ENCODE measurements at regions not wholly inside any gene's neighbourhood (a gene's known extent, or its start where the extent isn't known, plus 50 kb on each side); places are given as distances from the start of the nearest gene placed in this dataset.
A peak's percentile ranks its signal among the peaks of the same experiment; 100 is the strongest.

DNA sequence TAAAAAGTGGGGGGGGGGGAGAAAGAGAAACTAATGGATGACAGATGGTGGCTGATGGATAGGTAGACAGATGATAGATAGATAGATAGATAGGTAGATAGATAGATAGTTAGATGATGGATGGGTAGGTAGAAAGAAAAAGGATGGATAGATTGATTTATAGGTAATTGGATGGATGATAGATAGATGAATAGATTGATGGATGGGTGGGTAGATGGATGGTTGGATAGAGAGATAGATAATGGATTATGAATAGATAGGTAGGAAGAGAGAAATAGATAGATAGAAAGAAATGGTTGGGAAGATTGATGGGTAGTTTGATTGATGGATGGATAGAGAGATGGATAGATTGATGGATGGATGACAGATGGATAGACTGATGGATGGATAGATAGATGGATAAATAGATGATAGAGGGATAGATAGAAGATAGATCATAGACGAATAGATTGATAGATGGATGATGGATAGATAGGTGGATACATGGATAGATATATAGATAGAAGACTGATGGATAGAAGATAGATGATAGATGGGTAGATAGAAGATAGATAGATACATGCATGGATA lies 337.1 kb downstream of the C16orf95 start:
- DNase-seq (no peak), ATAC-seq (no peak)
- Mint-ChIP-seq H3K27me3 (no peaks in the 10 kb centered on the region), H3K27ac (no peak overlapping the region), H3K9me3 (no peaks in the 10 kb centered on the region), H3K4me1 (no peaks in the 10 kb centered on the region), H3K4me3 (no peak overlapping the region)

DNA sequence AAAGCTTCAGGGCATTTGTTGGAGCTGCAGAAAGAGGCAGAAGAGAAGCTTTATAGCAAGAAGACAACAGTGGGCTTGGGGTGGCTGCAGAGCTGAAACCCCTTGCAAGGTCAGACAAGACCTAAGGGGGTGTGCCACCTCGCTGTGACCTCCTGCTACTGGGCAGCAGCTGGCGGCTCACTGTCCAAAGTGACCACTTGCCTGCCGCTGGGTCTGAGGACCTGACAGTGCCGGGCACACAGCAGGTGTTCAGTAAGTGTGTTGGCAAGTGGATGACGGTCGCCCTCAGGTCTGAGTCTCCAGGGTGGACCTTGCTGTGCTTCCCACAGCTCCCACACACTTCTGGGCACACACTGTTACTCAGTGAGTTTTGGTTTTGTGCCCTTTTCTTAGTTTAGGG lies 336.5 kb downstream of the C16orf95 start:
- ATAC-seq: no peak
- H3K27ac Mint-ChIP-seq: no peak overlapping the region
- H3K27me3 Mint-ChIP-seq: no peaks in the 10 kb centered on the region
- no peak overlapping the region for H3K4me3 Mint-ChIP-seq
- no peak for DNase-seq
- no peaks in the 10 kb centered on the region for H3K9me3 Mint-ChIP-seq
- no peaks in the 10 kb centered on the region for H3K4me1 Mint-ChIP-seq

DNA sequence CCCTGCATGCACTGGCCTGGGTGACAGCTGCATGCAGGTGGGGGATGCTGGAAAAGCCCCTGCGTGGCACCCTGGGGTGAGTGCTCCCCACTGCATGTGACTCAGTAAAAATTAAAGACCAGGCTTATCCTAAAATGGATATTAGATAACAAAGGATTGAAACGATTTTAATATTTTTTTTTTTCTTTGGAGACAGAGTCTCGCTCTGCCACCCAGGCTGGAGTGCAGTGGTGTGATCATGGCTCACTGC lies 334.9 kb downstream of the C16orf95 start:
- no peak for ATAC-seq
- Mint-ChIP-seq H3K27ac (no peak overlapping the region), H3K27me3 (no peaks in the 10 kb centered on the region)

DNA sequence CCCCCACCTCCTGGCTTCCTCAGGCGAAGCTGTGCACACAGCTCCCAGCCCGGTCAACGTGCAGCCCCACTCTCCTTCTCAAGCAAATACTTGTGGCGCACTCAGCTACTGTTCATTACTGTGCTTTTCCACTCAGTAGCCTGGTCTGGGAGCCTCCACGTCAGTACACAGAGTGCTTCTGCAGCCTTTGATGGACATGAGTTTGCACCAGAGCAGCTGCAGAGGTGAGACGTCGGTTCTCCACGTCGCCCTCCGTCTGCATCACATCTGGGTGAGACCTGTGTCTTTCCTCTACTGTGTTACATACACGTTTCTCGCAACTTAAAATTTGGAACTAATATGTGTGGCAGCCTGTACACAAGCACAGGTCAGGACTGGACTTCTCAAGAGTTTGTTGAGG lies 334.3 kb downstream of the C16orf95 start:
- H3K27ac Mint-ChIP-seq: no peak overlapping the region
- no peaks in the 10 kb centered on the region for H3K4me1 Mint-ChIP-seq
- H3K9me3 Mint-ChIP-seq: no peaks in the 10 kb centered on the region
- no peak for ATAC-seq
- peaks cover 6% of the 10 kb centered on the region for H3K27me3 Mint-ChIP-seq
- no peak for DNase-seq
- H3K4me3 Mint-ChIP-seq: no peak overlapping the region

More for the DNA sequence above, 334.9 kb downstream of the C16orf95 start:
- no peak for DNase-seq
- Mint-ChIP-seq H3K4me1 (no peaks in the 10 kb centered on the region), H3K4me3 (no peak overlapping the region), H3K9me3 (no peaks in the 10 kb centered on the region)

DNA sequence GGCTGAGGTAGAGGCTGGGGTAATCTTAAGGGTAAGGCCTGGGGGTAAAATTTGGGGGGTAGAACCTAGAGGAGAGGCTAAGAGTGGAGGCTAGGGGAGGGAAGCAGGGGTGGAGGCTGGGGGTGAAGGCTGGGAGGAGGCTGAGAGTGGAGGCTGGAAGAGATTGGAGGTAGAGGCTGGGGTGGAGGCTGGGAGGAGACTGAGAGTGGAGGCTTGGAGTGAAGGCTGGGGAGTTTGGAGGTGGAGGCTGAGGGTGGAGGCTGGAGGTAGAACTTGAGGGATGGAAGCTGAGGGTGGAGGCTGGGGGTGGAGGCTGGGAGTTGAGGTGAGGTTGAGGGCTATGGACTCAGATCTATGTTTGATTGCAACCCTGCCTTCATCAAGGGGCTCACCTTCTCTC lies 333.6 kb downstream of the C16orf95 start:
- peaks cover 13% of the 10 kb centered on the region for H3K27me3 Mint-ChIP-seq

DNA sequence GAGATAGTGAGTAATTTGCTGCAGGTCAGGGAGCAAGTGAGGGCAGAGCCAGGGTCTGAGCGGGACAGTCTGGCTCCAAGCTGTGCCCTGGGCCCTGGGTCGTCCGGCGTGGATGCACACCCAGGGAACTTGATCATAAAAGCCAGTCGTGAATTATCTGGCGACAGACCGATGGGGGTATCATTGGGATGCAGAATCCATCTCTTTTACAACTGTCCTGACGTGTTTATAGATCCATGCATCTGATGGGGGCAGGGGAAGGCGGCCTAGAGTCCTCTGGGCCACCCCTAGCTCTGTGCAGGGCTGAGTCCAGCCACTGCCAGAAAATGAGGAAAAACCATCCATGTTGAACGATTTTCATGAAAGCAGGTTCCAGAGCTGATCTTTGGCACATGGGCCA lies 332.8 kb downstream of the C16orf95 start:
- peaks cover 20% of the 10 kb centered on the region for H3K27me3 Mint-ChIP-seq
- H3K4me3 Mint-ChIP-seq: no peak overlapping the region
- H3K27ac Mint-ChIP-seq: no peak overlapping the region
- DNase-seq (no peak), ATAC-seq (no peak)
- H3K4me1 Mint-ChIP-seq: no peaks in the 10 kb centered on the region
- no peaks in the 10 kb centered on the region for H3K9me3 Mint-ChIP-seq

More for the DNA sequence above, 333.6 kb downstream of the C16orf95 start:
- Mint-ChIP-seq H3K4me3 (no peak overlapping the region), H3K27ac (no peak overlapping the region), H3K4me1 (no peaks in the 10 kb centered on the region), H3K9me3 (no peaks in the 10 kb centered on the region)
- DNase-seq (no peak), ATAC-seq (no peak)

DNA sequence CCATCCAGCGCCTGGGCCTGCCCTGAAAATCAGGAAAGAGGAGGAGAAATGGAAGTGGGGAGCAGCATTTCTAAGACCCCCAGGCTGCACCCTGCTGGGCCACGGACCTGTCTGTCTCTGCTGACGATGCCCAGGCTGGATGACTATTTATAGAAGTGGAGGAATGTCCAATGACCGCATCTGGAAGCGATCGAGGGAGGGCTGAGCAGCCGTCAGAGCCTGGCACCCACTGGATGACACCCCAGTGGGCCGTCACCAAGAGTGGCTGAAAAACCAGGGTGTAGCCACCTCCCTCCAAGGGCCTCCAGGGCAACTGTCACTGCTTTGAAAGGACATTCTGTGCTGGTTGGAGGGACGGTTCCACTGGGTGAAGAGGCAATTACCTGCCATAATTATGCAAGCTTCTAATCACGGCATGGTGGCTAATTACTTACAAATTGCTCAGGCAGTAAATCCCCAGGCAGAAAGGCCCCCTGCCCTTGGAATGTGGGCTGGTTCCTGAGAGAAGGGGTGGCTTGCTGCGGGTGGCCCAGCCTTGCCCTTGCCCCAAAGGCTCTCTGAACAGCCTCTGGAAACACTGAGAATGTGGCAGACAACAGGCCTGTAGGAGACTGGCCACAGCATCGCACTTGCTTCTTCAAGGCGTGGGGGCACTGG lies 332.1 kb downstream of the C16orf95 start:
- ATAC-seq: no peak
- H3K4me3 Mint-ChIP-seq: no peak overlapping the region
- H3K4me1 Mint-ChIP-seq: peaks cover 1% of the 10 kb centered on the region
- no peak for DNase-seq
- H3K9me3 Mint-ChIP-seq: no peaks in the 10 kb centered on the region
- H3K27me3 Mint-ChIP-seq: peaks cover 24% of the 10 kb centered on the region
- no peak overlapping the region for H3K27ac Mint-ChIP-seq

DNA sequence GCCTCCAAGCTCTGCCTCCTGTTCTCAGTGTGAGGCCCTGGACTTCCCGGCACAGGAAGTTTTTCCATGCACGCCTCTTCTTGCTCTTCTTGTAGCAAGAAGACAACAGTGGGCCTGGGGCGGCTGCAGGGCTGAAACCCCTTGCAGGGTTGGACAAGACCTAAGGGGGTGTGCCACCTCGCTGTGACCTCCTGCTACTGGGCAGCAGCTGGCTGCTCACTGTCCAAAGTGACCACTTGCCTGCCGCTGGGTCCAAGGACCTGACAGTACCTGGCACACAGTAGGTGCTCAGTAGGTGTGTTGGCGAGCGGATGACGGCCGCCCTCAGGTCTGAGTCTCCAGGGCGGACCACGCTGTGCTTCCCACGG lies 331.6 kb downstream of the C16orf95 start:
- H3K4me3 Mint-ChIP-seq: no peak overlapping the region
- DNase-seq (no peak), ATAC-seq (no peak)
- H3K9me3 Mint-ChIP-seq: no peaks in the 10 kb centered on the region
- H3K27me3 Mint-ChIP-seq: peaks cover 29% of the 10 kb centered on the region
- H3K27ac Mint-ChIP-seq: no peak overlapping the region
- H3K4me1 Mint-ChIP-seq: peaks cover 6% of the 10 kb centered on the region

DNA sequence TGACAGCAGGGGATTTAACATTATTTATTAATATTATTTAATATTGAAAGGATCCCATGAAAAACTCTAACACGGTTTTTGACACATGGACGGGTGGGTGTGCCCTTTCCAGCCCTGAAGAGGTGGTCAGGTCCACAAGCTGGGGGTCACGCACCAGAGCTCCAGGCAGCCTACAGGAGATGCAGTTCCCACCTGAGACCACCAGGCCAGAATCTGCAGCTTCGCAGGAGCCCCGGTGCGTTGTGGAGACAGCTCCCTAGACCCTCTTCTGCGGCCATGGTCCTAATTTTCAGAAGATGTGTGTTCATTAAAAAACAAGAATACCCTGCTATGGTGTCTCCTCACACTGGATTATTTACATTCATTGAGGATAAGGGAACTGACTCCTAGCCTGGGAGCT lies 331.1 kb downstream of the C16orf95 start:
- ATAC-seq (no peak), DNase-seq (no peak)
- Mint-ChIP-seq H3K9me3 (no peaks in the 10 kb centered on the region), H3K4me1 (peaks cover 6% of the 10 kb centered on the region), H3K4me3 (no peak overlapping the region), H3K27ac (no peak overlapping the region), H3K27me3 (peaks cover 34% of the 10 kb centered on the region)

DNA sequence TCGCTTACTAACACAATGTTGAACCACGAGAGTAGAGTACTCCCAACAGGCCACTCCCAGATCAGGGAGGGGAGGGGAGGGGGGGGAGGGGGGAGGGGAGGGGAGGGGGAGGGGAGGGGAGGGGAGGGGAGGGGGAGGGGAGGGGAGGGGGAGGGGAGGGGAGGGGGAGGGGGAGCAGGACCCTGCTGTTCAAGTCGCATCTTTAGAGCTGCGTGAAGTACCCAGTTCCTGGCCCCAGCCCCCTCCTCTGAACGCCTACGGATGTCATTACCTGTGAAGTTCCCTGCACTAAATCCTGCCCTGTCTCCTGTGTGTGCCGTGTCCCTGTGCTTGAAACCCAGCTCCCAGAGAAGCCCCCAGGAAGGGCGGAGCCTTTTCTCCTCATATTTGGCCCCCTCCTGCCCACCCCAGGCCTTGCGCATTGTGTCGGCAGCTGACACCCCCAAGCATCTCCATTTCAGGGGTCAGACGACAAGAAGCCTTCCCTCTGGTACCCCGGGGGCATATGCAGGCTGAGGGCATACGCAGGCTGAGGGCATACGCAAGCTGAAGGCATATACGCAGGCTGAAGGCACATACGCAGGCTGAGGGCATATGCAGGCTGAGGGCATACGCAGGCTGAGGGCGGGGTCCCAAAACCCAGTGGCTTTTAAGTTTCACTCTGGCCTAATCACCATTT lies 330.2 kb downstream of the C16orf95 start:
- ATAC-seq (peak; percentile 41), DNase-seq (no peak)
- Mint-ChIP-seq H3K9me3 (no peaks in the 10 kb centered on the region), H3K27ac (no peak overlapping the region), H3K4me3 (no peak overlapping the region), H3K4me1 (peaks cover 6% of the 10 kb centered on the region), H3K27me3 (peaks cover 37% of the 10 kb centered on the region)

DNA sequence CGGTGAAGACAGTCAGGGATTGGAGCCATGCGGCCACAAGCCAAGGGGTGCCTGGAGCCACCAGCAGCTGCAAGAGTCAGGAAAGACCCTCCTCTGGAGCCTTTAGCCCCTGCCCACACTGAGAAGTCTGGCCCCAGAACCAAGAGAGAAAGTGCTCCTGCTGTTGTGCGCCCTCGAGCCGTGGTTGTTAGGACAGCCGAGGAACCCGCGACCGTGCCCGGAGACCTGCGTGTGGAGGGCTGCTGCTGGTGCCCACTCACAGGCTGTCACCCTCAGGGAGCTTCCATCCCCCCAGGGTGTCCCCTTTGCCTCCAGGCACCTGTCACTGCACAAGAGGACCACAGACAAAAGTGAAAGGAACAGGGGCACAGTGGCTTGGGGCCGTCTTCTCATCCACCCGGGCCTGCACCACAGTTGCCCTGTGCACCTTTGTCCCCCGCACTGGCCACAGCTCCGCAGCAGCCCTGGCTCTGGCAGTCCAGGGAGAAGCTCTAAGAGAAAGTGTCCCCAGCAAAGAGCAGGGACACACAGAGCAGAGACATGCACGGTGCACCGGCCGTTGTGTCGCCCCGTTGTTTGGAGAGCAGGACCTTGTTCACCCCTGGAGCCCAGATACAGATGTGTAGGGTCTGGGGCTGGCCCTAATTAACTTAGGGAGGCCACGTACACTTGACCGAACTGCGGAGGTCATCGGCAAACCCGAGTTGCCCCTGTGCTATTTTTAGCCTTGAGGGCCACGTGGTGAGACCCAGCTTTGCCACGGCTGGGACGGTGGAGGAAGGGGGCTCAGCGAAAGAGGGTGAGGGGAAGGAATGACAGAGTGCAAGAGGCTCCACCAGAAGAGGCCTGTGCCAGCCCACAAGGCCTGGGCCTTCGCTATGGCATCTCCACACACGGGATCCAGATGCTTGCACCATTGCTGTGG lies 329.2 kb downstream of the C16orf95 start:
- H3K9me3 Mint-ChIP-seq: no peaks in the 10 kb centered on the region
- no peak overlapping the region for H3K27ac Mint-ChIP-seq
- H3K4me1 Mint-ChIP-seq: peaks cover 6% of the 10 kb centered on the region
- peak; percentile 19 for ATAC-seq
- H3K4me3 Mint-ChIP-seq: no peak overlapping the region
- peaks cover 39% of the 10 kb centered on the region for H3K27me3 Mint-ChIP-seq
- no peak for DNase-seq

DNA sequence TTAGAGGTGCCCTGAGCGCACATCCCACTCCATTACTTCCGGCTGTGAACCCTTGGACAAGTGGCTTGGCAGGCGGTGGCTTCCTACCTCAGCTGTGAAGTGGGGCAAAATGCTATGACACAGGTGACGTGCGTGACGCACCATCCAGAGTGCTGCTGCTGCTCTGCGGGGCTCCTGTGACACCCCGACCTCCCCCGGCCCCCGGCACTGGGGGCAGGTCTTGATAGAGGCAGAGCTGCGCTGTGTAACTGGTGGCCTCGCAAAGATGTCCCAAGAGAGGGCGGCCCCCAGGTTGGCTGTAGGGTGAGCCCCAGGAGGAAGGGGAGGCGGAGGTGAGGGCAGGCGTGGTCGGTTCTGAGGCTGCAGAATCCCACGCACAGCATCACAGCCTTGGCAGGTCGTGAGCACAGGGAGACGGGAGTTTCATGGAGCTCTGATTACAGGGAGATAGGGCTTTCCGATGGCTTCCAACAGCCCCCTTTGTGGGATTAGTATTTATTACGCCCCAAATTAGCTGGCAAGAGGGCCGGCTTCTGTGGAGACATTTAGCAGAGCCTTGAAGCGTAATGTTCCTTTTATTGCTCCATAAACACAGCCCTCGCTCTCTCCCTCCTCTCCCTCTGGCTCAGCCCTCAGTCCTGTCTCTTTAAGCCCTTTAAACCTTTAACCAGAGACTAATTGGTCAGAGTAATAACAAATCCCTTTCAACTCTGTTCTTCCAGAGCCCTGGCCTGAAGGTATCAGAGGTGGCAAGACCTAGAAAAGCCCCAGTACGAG lies 328.1 kb downstream of the C16orf95 start:
- ATAC-seq (no peak), DNase-seq (no peak)
- Mint-ChIP-seq H3K4me1 (peaks cover 6% of the 10 kb centered on the region), H3K27me3 (peaks cover 45% of the 10 kb centered on the region), H3K4me3 (no peak overlapping the region), H3K9me3 (no peaks in the 10 kb centered on the region), H3K27ac (peak overlapping the region in 1 of 2 donors; percentile 37)

DNA sequence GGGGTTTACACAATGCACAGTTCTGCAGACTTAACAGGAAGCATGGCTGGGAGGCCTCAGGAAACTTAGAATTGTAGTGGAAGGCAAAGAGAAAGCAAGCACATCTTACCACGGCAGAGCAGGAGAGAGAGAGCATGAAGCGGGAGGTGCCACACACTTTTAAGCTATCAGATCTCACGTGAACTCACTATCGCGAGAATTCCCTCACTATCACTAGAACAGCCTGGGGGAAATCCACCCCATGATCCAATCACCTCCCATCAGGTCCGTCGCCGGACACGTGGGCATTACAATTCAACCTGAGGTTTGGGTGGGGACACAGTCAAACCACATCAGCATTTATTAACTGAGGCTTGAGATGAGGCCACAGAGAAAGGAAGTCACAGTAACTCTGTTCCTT lies 326.7 kb downstream of the C16orf95 start:
- no peaks in the 10 kb centered on the region for H3K9me3 Mint-ChIP-seq
- H3K27ac Mint-ChIP-seq: no peak overlapping the region
- peaks cover 51% of the 10 kb centered on the region for H3K27me3 Mint-ChIP-seq
- no peak overlapping the region for H3K4me3 Mint-ChIP-seq
- peaks cover 6% of the 10 kb centered on the region for H3K4me1 Mint-ChIP-seq
- ATAC-seq: peak; percentile 43
- DNase-seq: peak in 1 of 2 donors; percentile 26

DNA sequence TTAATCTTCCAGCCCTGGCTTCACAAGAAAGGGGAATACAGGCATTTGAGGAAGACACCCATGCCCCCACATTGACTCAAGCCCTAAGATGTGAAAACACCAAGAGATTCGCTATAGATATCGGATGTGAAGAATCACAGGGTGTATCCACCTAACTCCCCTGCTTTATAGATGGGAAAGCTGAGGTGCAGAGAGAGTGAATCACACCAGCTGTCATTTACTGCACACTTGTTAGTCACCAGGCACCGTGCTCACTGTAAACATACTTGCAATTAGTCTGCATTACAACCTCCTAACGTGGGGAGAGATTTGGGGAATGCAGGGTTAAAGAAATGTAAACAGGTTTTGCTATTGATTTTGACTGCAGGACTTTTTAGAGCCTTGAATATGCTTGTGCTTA lies 325.5 kb downstream of the C16orf95 start:
- H3K4me1 Mint-ChIP-seq: peaks cover 6% of the 10 kb centered on the region
- DNase-seq (no peak), ATAC-seq (no peak)
- H3K9me3 Mint-ChIP-seq: no peaks in the 10 kb centered on the region
- no peak overlapping the region for H3K27ac Mint-ChIP-seq
- peaks cover 51% of the 10 kb centered on the region for H3K27me3 Mint-ChIP-seq
- H3K4me3 Mint-ChIP-seq: no peak overlapping the region

DNA sequence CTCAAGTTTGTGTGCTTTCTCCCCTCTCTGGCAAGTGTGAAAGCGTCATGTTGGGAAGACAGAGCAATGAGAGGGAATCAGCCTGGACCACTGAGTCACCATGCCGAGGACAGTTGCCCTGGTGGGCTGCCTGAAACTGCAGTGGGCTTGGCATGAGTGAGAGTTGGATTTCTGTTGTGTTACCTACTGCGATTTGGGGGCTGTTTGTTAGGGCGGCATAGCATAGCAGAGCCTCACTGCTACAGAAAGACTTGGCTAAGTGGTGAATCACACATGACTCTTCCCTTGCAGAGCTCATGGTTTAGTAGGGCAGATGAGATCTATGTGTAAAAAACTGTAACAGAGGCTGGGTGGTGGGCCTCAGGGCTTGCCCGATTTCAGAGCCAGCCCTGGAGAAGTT lies 324.6 kb downstream of the C16orf95 start:
- Mint-ChIP-seq H3K4me3 (no peak overlapping the region), H3K9me3 (no peaks in the 10 kb centered on the region), H3K27me3 (peaks cover 49% of the 10 kb centered on the region), H3K27ac (no peak overlapping the region), H3K4me1 (peaks cover 6% of the 10 kb centered on the region)
- ATAC-seq (no peak), DNase-seq (no peak)
